Stimulated activated CD4-positive, alpha-beta T cell treated with anti-CD3 and anti-CD28 coated beads, Interleukin-4, amount 100 ng/mL, for 4 hours (primary cell): ENCODE measurements at regions not wholly inside any gene's neighbourhood (a gene's known extent, or its start where the extent isn't known, plus 50 kb on each side); places are given as distances from the start of the nearest gene placed in this dataset.
"Not testable (repeated sequence)": the region's sequence is repeated elsewhere in the genome, so short reads cannot be mapped to it uniquely, and the experiment has no call there.

Experiments
- DNase-seq, 2 experiments: peaks; one replicate each; pipeline ENCODE4 v3.0.0-alpha.2; 2020

GRCh38 chr1:90823686-90824085 is 106.6 kb upstream of the BARHL2 start:
- DNase-seq, result no peak

GRCh38 chr1:90821788-90822359 is 104.8 kb upstream of the BARHL2 start:
- no peak for DNase-seq

- DNase-seq, result no peak
Measured at GRCh38 chr1:90821152-90821787, 104.2 kb upstream of the BARHL2 start.

- DNase-seq, result no peak
Measured at GRCh38 chr1:90820745-90821144, 103.6 kb upstream of the BARHL2 start.

- DNase-seq, result no peak
Measured at GRCh38 chr1:90817399-90817798, 100.3 kb upstream of the BARHL2 start.

- not testable (repeated sequence) for DNase-seq
Measured at GRCh38 chr1:90812237-90812636, 95.1 kb upstream of the BARHL2 start.

GRCh38 chr1:90811444-90811950 is 94.4 kb upstream of the BARHL2 start:
- DNase-seq, result not testable (repeated sequence)

- no peak for DNase-seq
Measured at GRCh38 chr1:90810681-90811080, 93.6 kb upstream of the BARHL2 start.

- no peak for DNase-seq
Measured at GRCh38 chr1:90809996-90810395, 92.9 kb upstream of the BARHL2 start.

- DNase-seq, result no peak
Measured at GRCh38 chr1:90809093-90809492, 92.0 kb upstream of the BARHL2 start.

- DNase-seq, result no peak
Measured at GRCh38 chr1:90807329-90807728, 90.2 kb upstream of the BARHL2 start.

- no peak for DNase-seq
Measured at GRCh38 chr1:90802622-90803021, 85.5 kb upstream of the BARHL2 start.

- no peak for DNase-seq
Measured at GRCh38 chr1:90800012-90800717, 83.1 kb upstream of the BARHL2 start.

- no peak for DNase-seq
Measured at GRCh38 chr1:90799326-90799725, 82.2 kb upstream of the BARHL2 start.

- DNase-seq, result no peak
Measured at GRCh38 chr1:90798883-90799282, 81.8 kb upstream of the BARHL2 start.

- DNase-seq, result no peak
Measured at GRCh38 chr1:90798344-90798743, 81.2 kb upstream of the BARHL2 start.

- DNase-seq, result no peak
Measured at GRCh38 chr1:90795431-90795830, 78.3 kb upstream of the BARHL2 start.

GRCh38 chr1:90786709-90787108 is 69.6 kb upstream of the BARHL2 start:
- no peak for DNase-seq

GRCh38 chr1:90784186-90784847 is 67.2 kb upstream of the BARHL2 start:
- no peak for DNase-seq

- DNase-seq, result no peak
Measured at GRCh38 chr1:90783181-90783580, 66.1 kb upstream of the BARHL2 start.

GRCh38 chr1:90782046-90782445 is 64.9 kb upstream of the BARHL2 start:
- no peak for DNase-seq

- no peak for DNase-seq
Measured at GRCh38 chr1:90781534-90781933, 64.4 kb upstream of the BARHL2 start.

GRCh38 chr1:90780981-90781380 is 63.9 kb upstream of the BARHL2 start:
- no peak for DNase-seq

GRCh38 chr1:90779573-90779972 is 62.5 kb upstream of the BARHL2 start:
- DNase-seq, result no peak
